ENCODE measurements at regions not wholly inside any gene's neighbourhood (a gene's known extent, or its start where the extent isn't known, plus 50 kb on each side); places are given as distances from the start of the nearest gene placed in this dataset.
A peak's percentile ranks its signal among the peaks of the same experiment; 100 is the strongest.

- H3K4me3 ChIP-seq (ENCODE audit: low read length), result no peak overlapping the region
- H3K9ac ChIP-seq (ENCODE audit: low read length), result no peak overlapping the region
- peaks cover under 1% of the 10 kb centered on the region for H3K9me3 ChIP-seq (ENCODE audit: control insufficient read depth, low read length)
- DNase-seq (ENCODE audit: low read depth), result no peak
- H3K4me1 ChIP-seq (ENCODE audit: control insufficient read depth, insufficient read depth, low read length), result peaks cover 4% of the 10 kb centered on the region
- H3K27me3 ChIP-seq (replicated peaks; ENCODE audit: control insufficient read depth, insufficient read depth, low read length), result peaks cover 7% of the 10 kb centered on the region
- H3K36me3 ChIP-seq (ENCODE audit: control insufficient read depth, insufficient read depth, low read length, severe bottlenecking), result no peaks in the 10 kb centered on the region
Measured at GRCh38 chr7:42694894-42695507, 216.9 kb downstream of the C7orf25 start.

GRCh38 chr7:42693722-42694121 lies 218.1 kb downstream of the C7orf25 start:
- Histone ChIP-seq H3K9me3 (ENCODE audit: control insufficient read depth, low read length) (peaks cover 5% of the 10 kb centered on the region), H3K9ac (ENCODE audit: low read length) (no peak overlapping the region), H3K4me3 (ENCODE audit: low read length) (no peak overlapping the region), H3K27me3 (replicated peaks; ENCODE audit: control insufficient read depth, insufficient read depth, low read length) (peaks cover 7% of the 10 kb centered on the region), H3K36me3 (ENCODE audit: control insufficient read depth, insufficient read depth, low read length, severe bottlenecking) (no peaks in the 10 kb centered on the region), H3K4me1 (ENCODE audit: control insufficient read depth, insufficient read depth, low read length) (no peaks in the 10 kb centered on the region)
- no peak for DNase-seq (ENCODE audit: low read depth)

GRCh38 chr7:42692621-42693020 lies 219.2 kb downstream of the C7orf25 start:
- Histone ChIP-seq H3K4me1 (ENCODE audit: control insufficient read depth, insufficient read depth, low read length) (no peaks in the 10 kb centered on the region), H3K4me3 (ENCODE audit: low read length) (no peak overlapping the region), H3K36me3 (ENCODE audit: control insufficient read depth, insufficient read depth, low read length, severe bottlenecking) (no peaks in the 10 kb centered on the region), H3K9me3 (ENCODE audit: control insufficient read depth, low read length) (peaks cover 5% of the 10 kb centered on the region), H3K9ac (ENCODE audit: low read length) (no peak overlapping the region), H3K27me3 (replicated peaks; ENCODE audit: control insufficient read depth, insufficient read depth, low read length) (peaks cover 7% of the 10 kb centered on the region)
- DNase-seq (ENCODE audit: low read depth), result peak; percentile 84

GRCh38 chr7:42690794-42691639 lies 220.9 kb downstream of the C7orf25 start:
- H3K9ac ChIP-seq (ENCODE audit: low read length), result no peak overlapping the region
- DNase-seq (ENCODE audit: low read depth), result peak; percentile 78
- no peaks in the 10 kb centered on the region for H3K4me1 ChIP-seq (ENCODE audit: control insufficient read depth, insufficient read depth, low read length)
- H3K27me3 ChIP-seq (replicated peaks; ENCODE audit: control insufficient read depth, insufficient read depth, low read length), result peaks cover 7% of the 10 kb centered on the region
- peaks cover 5% of the 10 kb centered on the region for H3K9me3 ChIP-seq (ENCODE audit: control insufficient read depth, low read length)
- no peaks in the 10 kb centered on the region for H3K36me3 ChIP-seq (ENCODE audit: control insufficient read depth, insufficient read depth, low read length, severe bottlenecking)
- no peak overlapping the region for H3K4me3 ChIP-seq (ENCODE audit: low read length)

- Histone ChIP-seq H3K4me3 (ENCODE audit: low read length) (no peak overlapping the region), H3K4me1 (ENCODE audit: control insufficient read depth, insufficient read depth, low read length) (no peaks in the 10 kb centered on the region), H3K9me3 (ENCODE audit: control insufficient read depth, low read length) (peaks cover 5% of the 10 kb centered on the region), H3K36me3 (ENCODE audit: control insufficient read depth, insufficient read depth, low read length, severe bottlenecking) (no peaks in the 10 kb centered on the region), H3K27me3 (replicated peaks; ENCODE audit: control insufficient read depth, insufficient read depth, low read length) (peaks cover 12% of the 10 kb centered on the region), H3K9ac (ENCODE audit: low read length) (no peak overlapping the region)
- DNase-seq (ENCODE audit: low read depth), result no peak
Measured at GRCh38 chr7:42689626-42690025, 222.2 kb downstream of the C7orf25 start.

- Histone ChIP-seq H3K9ac (ENCODE audit: low read length) (no peak overlapping the region), H3K9me3 (ENCODE audit: control insufficient read depth, low read length) (peaks cover 5% of the 10 kb centered on the region), H3K4me3 (ENCODE audit: low read length) (no peak overlapping the region), H3K36me3 (ENCODE audit: control insufficient read depth, insufficient read depth, low read length, severe bottlenecking) (no peaks in the 10 kb centered on the region), H3K4me1 (ENCODE audit: control insufficient read depth, insufficient read depth, low read length) (no peaks in the 10 kb centered on the region), H3K27me3 (replicated peaks; ENCODE audit: control insufficient read depth, insufficient read depth, low read length) (peaks cover 7% of the 10 kb centered on the region)
- DNase-seq (ENCODE audit: low read depth), result no peak
Measured at GRCh38 chr7:42688056-42688371, 223.9 kb downstream of the C7orf25 start.

- Histone ChIP-seq H3K9ac (ENCODE audit: low read length) (no peak overlapping the region), H3K4me3 (ENCODE audit: low read length) (no peak overlapping the region), H3K9me3 (ENCODE audit: control insufficient read depth, low read length) (peaks cover 5% of the 10 kb centered on the region), H3K4me1 (ENCODE audit: control insufficient read depth, insufficient read depth, low read length) (no peaks in the 10 kb centered on the region), H3K36me3 (ENCODE audit: control insufficient read depth, insufficient read depth, low read length, severe bottlenecking) (no peaks in the 10 kb centered on the region), H3K27me3 (replicated peaks; ENCODE audit: control insufficient read depth, insufficient read depth, low read length) (peaks cover 7% of the 10 kb centered on the region)
- no peak for DNase-seq (ENCODE audit: low read depth)
Measured at GRCh38 chr7:42687211-42688055, 224.4 kb downstream of the C7orf25 start.

- H3K9me3 ChIP-seq (ENCODE audit: control insufficient read depth, low read length), result peaks cover 5% of the 10 kb centered on the region
- peaks cover 7% of the 10 kb centered on the region for H3K27me3 ChIP-seq (replicated peaks; ENCODE audit: control insufficient read depth, insufficient read depth, low read length)
- H3K36me3 ChIP-seq (ENCODE audit: control insufficient read depth, insufficient read depth, low read length, severe bottlenecking), result no peaks in the 10 kb centered on the region
- no peak for DNase-seq (ENCODE audit: low read depth)
- H3K4me3 ChIP-seq (ENCODE audit: low read length), result no peak overlapping the region
- no peak overlapping the region for H3K9ac ChIP-seq (ENCODE audit: low read length)
- H3K4me1 ChIP-seq (ENCODE audit: control insufficient read depth, insufficient read depth, low read length), result no peaks in the 10 kb centered on the region
Measured at GRCh38 chr7:42686594-42687156, 225.2 kb downstream of the C7orf25 start.

GRCh38 chr7:42685911-42686310 lies 226.0 kb downstream of the C7orf25 start:
- peaks cover 7% of the 10 kb centered on the region for H3K27me3 ChIP-seq (replicated peaks; ENCODE audit: control insufficient read depth, insufficient read depth, low read length)
- no peaks in the 10 kb centered on the region for H3K4me1 ChIP-seq (ENCODE audit: control insufficient read depth, insufficient read depth, low read length)
- H3K4me3 ChIP-seq (ENCODE audit: low read length), result no peak overlapping the region
- H3K36me3 ChIP-seq (ENCODE audit: control insufficient read depth, insufficient read depth, low read length, severe bottlenecking), result no peaks in the 10 kb centered on the region
- DNase-seq (ENCODE audit: low read depth), result no peak
- peaks cover 5% of the 10 kb centered on the region for H3K9me3 ChIP-seq (ENCODE audit: control insufficient read depth, low read length)
- no peak overlapping the region for H3K9ac ChIP-seq (ENCODE audit: low read length)

- peaks cover 18% of the 10 kb centered on the region for H3K4me1 ChIP-seq (ENCODE audit: control insufficient read depth, insufficient read depth, low read length)
- H3K4me3 ChIP-seq (ENCODE audit: low read length), result peak overlapping the region; percentile 3
- peaks cover 4% of the 10 kb centered on the region for H3K9me3 ChIP-seq (ENCODE audit: control insufficient read depth, low read length)
- H3K9ac ChIP-seq (ENCODE audit: low read length), result no peak overlapping the region
- DNase-seq (ENCODE audit: low read depth), result peak; percentile 71
- no peaks in the 10 kb centered on the region for H3K36me3 ChIP-seq (ENCODE audit: control insufficient read depth, insufficient read depth, low read length, severe bottlenecking)
- no peaks in the 10 kb centered on the region for H3K27me3 ChIP-seq (replicated peaks; ENCODE audit: control insufficient read depth, insufficient read depth, low read length)
Measured at GRCh38 chr7:42677751-42678699, 233.8 kb downstream of the C7orf25 start.

All from adipocyte (in vitro differentiated cells).